Prostate gland (tissue), 2 donors: ENCODE measurements at regions not wholly inside any gene's neighbourhood (a gene's known extent, or its start where the extent isn't known, plus 50 kb on each side); places are given as distances from the start of the nearest gene placed in this dataset.

Source experiments
- CTCF ChIP-seq, 4 experiments: fragments of 200-600 bp in 2 of 4; fragments of 450-650 bp in 2 of 4; sonication (generic) in 2 of 4; IDR thresholded peaks; 1 replicate in 3 of 4; 2 replicates in 1 of 4; pipeline ENCODE4 v1.5.1; 2016 to 2019; ENCODE audit warnings: antibody characterized with exemption in 4 of 4, mild to moderate bottlenecking in 2 of 4, moderate library complexity in 2 of 4
- POLR2A ChIP-seq: fragments of 450-650 bp; IDR thresholded peaks from one replicate; pipeline ENCODE4 v1.6.1; 2016; ENCODE audit warnings: antibody characterized with exemption, mild to moderate bottlenecking

- no peak for TF ChIP-seq POLR2A
- no peak for TF ChIP-seq CTCF (IDR thresholded peaks at IDR 0.05)
Measured at GRCh38 chr14:43938588-43939281, 568.3 kb downstream of the FSCB start.
